NCI-H510A (cell line): ENCODE measurements at regions not wholly inside any gene's neighbourhood (a gene's known extent, or its start where the extent isn't known, plus 50 kb on each side); places are given as distances from the start of the nearest gene placed in this dataset.

Experiments
- DNase-seq: peaks from one replicate; lab custom pipeline; 2025; lab: John Stamatoyannopoulos, UW

DNA sequence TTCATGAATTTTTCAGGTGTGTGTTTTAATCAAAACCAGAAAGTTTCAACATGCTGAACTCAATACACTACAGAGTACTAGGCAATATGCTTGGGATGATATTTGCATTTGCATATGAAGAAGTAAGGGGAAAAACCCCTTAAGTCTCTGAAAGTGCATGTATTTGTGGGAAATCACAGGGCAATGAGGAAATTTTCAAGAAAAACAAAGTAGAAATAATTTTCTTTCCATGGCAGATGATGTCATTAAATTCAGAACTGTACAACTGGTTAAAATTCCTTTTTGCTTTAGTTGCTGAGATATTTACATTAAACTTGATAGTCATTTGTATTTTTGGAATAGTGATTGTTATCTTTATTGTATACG is 294.0 kb upstream of the TBC1D5 start:
- DNase-seq = no peak

- DNase-seq = no peak
Observed at GRCh38 chr3:18035641-18036449, 293.4 kb upstream of the TBC1D5 start.

DNA sequence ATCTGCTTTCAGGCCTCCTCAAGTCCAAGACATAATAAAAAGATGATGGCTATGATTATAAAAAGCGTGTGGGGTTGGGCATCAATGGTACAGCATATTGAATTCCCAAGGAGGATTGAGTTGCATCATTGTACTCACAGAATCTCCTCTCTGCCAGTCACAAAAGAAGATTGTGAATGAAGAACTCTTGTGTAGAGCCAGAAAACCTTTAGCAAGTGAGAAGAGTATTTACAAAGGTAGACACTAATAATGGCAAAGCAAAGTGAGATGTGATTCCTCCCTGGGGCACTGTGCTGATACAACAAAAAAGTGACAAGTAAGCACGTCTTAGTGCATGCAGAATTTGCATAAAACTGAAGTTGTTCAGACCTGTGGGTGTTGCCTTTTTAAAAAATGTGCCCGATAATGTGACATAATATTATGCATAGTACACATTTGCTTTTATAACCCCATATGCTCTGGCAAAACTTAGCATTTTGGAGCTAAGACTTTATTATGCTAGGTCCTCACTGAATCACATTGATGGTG is 291.2 kb upstream of the TBC1D5 start:
- no peak for DNase-seq

DNA sequence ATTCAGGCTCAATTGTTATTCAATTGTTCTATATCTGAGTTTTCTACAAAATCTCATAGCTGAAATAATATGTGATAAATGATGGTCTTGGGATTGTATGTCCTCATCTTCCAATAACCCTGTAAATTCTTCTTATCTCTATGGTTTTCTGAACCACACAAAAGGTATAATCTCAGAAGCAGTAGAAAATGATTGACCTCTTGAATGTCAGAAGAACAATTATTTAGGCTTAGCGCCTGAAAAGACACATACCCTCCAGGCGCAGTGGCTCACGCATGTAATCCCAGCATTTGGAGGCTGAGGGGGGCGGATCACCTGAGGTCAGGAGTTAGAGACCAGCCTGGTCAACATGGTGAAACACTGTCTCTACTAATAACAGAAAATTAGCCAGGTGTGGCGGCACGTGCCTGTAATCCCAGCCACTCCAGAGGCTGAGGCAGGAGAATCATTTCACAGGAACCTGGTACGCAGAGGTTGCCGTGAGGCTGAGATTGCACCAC is 288.0 kb upstream of the TBC1D5 start:
- no peak for DNase-seq

DNA sequence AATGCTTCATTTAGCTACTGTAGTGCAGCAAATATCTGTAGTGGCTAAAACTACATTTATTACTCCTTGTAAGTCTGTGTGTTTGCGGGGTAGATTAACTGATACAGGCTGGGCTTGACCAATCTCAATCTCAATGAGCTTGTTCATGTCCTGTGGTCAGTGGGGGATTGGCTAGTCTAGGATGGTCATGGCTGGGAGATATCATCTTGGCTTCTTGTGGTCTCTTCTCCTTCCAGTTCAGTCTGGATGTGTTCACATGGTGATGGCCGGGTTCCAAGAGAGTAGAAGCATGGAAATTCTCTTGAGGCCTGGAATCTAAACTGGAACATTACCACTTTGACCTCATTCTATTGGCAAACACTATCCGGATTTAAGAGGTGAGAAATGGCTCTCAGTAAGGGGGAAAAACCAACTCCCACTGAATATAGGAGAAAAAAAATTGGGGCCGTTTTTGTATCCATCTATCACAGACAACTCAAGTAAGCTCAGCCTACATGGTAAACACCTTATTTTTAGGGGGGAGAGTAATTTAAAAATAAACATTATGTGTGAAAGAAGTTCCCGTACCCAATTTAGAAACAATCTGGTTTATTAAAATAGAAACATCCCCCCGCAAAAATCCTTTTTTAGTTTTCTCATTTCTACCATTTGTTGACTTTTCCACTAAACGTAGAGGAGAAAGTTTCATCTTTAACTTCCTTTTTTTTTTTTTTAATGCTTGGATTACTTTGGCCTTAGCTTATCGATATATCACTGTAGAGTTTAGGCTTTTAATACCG is 284.9 kb upstream of the TBC1D5 start:
- no peak for DNase-seq

- no peak for DNase-seq
Observed at GRCh38 chr3:18024715-18025114, 282.3 kb upstream of the TBC1D5 start.

GRCh38 chr3:18019161-18019495 is 276.7 kb upstream of the TBC1D5 start:
- DNase-seq = no peak

DNA sequence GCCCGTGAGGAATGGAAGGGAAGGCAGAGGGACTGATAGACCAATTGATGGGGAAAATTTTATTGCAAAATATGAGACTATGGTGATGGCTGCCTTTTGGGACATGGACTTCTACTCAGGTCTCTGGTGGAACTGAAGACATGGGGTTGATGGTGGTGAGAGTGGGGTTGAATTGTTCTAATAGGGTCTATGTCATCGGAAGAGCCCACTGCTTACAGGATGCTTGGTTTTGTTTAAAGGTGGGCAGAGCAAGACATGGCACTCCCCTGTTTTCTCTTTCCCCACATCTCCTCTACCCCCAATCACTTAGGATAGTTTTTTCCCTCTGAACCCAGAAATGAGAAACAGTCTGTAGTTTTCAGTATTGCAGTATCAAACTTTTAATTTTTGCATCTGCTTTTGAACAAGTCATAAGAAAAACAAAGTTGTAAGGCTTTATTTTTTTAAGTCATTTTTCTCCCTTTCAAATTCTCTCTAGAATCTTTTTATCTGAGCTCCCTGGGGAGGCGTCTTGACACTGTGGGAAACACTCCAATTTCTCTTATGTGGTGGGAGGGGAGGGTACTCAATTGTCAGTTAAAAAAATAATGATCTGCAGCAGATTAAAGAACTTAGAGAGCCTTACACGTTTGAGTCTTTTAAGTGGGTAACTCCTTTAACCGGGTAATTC is 276.2 kb upstream of the TBC1D5 start:
- DNase-seq = no peak

- no peak for DNase-seq
Observed at GRCh38 chr3:18016366-18016765, 273.9 kb upstream of the TBC1D5 start.

DNA sequence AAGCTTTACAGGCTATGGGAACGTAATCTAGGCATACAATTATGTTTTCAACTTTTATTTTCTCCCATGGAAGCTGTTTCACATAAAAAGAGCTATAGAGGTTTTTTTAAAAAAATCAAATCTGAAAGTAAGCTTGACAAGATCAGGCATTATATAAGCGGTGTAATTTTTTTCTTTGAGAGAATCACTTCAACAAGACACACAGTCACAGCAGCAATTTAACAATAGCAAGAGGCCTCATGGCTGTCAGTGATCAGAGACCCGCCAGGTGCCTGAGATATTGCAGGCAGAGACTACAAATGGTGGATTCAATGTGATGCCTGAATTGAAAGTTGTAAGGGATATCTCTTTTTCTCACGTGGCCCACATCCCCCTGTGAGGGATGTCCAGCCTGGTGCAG is 270.5 kb upstream of the TBC1D5 start:
- no peak for DNase-seq

GRCh38 chr3:18012436-18012835 is 270.0 kb upstream of the TBC1D5 start:
- no peak for DNase-seq

DNA sequence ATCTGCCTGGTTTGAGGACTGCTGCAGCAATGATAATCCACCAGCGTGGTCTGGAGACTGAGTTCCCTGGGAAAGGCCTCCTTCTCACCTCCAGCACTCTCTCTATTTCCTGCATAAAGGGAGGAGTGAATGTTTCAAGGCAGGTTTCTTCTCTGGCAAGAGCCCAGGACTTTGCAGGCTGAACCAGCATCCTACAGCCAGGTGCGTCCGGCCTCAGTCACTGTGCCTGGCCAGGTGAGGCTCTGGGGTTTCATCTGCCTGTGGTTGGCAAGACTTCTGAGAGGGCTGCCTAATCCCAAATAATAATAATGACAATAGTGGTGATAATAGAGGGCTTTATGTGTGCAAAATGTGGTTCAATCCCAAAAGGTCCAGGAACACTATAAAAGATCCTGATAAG is 269.0 kb upstream of the TBC1D5 start:
- DNase-seq = no peak

DNA sequence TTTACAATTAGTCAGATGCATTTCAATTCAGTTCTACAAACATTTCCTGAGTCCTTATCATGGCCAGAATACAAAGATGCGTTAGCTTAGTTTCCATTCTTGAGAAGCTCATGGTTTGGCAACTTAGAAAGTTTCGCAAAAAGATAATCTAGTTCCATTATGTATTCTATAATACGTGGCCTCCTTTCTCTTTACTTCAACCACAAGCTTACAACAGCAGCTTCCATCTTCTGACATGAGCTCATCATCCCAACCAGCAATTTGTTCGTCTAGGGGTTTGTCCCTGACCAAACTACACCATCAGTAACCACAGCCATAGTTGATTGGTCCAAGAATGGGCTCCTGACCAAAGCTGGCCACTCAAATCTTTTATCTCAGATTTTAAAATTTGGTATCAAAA is 267.6 kb upstream of the TBC1D5 start:
- DNase-seq = no peak

DNA sequence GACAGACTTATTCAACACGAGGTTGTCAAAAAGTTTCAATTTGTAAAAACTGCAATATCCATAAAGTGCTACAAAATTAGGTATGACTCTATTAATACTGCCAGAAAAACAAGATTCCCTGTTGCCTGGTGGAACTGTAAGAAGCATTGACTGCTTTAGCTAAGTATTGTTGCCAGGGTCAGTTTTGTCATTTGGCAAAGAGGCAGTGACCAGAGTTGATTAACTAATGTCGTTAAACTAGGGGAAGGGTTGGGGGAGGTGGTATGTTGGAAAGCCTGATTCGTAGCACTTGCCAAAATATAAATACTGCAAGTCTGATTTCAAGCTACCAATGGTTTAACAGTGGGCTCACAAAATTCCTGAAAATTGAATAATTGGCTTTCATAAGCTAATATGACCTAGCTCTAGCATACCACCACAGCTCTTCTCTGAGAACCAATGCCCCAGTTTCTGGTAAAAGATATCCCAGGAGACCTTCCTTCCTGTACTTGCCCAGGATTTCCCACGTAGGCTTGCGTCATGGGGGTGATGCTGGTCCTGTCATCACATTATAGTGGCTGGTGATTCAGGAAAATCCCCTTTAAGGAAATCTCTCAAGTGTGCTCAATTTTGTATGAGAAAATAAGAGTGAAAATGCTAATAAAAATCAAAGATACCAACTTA is 266.4 kb upstream of the TBC1D5 start:
- no peak for DNase-seq

GRCh38 chr3:18007980-18008379 is 265.5 kb upstream of the TBC1D5 start:
- no peak for DNase-seq

GRCh38 chr3:17995769-17996168 is 253.3 kb upstream of the TBC1D5 start:
- no peak for DNase-seq

- DNase-seq = no peak
Observed at GRCh38 chr3:17994167-17994566, 251.7 kb upstream of the TBC1D5 start.

- DNase-seq = no peak
Observed at GRCh38 chr3:17990390-17990789, 248.0 kb upstream of the TBC1D5 start.

GRCh38 chr3:17986348-17986816 is 244.0 kb upstream of the TBC1D5 start:
- no peak for DNase-seq

GRCh38 chr3:17985658-17986347 is 243.4 kb upstream of the TBC1D5 start:
- no peak for DNase-seq

DNA sequence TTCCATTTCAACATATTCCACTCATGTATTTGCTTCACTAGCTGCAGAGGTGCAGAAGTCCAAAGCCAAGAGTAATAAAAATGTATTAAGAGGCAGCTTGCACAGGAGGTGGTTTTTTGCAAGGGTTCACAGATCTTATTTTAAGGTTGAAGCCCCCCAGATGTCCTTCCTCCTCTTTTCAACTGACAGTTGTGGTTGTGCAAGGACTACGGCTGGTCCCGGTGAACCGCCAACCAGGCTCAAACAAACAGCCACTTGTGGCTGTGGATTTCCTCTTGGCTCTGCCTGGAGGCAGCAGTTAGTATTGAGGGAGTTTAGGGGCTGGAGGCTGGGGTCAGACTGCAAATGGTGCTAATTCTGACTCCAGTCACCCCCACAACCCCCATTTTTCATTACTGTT is 240.7 kb upstream of the TBC1D5 start:
- DNase-seq = no peak
